ENCODE measurements at regions not wholly inside any gene's neighbourhood (a gene's known extent, or its start where the extent isn't known, plus 50 kb on each side); places are given as distances from the start of the nearest gene placed in this dataset.

DNA sequence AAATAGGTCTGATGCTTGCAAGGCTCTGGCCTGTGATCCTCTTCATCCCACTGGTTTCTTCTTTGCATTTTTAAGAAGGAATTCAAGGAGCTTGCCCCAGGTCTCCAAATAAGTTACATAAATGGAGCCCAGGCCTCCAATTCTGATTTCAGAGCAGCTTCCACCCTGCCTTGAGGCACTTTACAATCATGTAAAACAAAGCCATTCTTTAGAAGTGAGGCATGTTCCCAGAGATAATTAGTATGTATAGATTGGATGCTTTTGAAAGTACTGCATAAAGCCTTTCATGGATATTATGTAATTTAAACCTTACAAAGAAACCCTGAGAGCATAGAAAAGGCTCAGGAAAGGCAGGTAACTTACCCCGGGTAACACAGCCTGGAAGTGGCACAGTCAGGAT lies 466.5 kb downstream of the MIAT start:
- no peak for DNase-seq (ENCODE audit: low read depth)

DNA sequence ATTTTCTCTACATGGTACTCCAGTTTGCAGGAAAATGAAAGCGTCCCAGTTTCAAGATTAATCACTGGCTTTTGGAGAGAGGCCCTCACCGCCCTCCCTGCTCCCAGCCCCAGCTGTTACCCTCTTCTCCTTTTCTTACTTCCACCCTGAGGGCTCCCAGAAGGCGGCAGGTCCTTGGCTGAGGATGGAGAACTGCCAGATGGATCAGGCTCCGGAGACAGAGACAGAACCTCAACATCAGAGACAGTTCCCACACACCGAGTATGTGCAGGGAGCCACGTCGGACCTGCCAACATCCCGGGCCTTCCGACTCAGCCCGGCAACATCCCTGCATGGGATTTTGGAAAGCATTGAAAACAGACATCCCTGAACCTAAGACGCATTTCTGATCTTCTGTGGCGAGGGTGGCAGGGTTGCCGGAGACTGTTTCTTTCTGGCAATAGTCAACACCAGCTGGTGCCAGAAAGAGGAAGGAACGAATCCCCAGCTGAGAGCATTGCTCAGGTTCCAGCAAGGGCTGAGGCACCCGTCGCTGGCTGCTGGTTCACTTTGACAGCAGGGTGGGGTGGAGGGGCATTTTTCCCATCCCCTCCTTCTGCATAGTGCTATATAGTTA lies 467.1 kb downstream of the MIAT start:
- no peak for DNase-seq (ENCODE audit: low read depth)

DNA sequence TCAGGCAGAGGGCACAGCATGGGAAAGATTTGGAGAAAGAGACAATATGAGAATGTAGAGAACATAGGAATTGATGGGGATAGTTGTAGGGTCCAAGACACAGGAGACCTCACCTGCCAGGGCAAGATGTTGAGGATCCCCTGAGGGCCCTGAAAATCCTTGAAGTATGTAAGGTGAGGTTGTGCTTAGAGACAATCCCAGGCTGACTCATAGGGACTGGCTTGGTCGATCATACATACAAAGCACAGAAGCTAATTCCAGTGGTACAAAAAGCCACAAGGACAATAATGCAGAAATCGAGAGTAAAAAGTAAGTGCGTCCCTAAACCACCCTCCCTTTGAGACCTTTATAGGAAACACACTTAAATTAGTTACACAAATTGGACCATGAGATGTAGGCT lies 468.2 kb downstream of the MIAT start:
- DNase-seq (ENCODE audit: low read depth): no peak

DNA sequence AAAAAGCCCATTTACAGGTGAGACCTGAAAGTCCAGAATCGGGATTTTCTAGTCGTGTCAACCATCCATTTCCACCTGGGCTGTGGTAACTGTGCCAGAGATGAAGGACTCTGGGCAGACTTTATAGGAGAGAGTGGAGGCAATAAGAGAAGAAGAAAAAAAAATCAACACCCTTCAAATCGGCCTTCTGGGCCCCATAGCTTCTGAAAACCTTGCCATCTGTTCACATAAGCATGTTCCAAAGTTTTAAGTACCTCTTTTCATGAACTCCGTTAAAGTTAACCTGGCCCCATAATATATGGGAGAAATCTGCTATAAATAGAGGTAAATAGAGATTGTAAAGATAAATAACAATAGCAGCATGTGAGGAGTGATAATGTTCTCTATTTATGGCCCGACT lies 470.5 kb downstream of the MIAT start:
- no peak for DNase-seq (ENCODE audit: low read depth)

DNA sequence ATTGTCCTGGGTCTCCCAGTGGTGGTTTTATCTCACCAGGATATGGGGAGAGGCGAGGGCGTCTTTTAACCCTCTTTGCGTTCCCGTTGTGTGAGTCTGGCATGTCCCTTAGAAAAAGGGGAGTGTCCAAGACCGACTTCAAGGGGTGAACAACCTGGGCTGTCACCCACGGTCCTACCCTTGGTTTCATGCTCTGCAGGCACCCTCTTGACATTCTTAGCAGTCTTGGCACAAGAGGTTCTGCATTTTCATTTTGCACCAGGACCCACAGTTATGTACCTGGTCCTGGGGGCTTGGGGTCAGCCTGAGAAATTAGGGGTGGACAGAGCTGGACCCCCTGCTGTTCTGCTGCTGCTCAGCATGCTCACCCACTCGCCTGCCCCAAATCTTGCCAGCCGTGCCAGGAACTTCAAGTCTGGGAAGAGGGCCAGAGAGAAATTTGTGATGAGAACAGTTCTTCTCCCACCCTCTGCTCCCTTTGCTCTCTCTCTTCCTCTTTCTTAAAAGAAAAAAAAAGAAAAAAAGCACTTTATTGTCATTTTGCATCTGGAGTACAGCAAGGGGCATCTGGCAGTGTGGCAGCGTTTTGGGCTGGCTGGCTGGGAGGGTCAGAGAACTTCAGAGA lies 471.2 kb downstream of the MIAT start:
- no peak for DNase-seq (ENCODE audit: low read depth)

DNA sequence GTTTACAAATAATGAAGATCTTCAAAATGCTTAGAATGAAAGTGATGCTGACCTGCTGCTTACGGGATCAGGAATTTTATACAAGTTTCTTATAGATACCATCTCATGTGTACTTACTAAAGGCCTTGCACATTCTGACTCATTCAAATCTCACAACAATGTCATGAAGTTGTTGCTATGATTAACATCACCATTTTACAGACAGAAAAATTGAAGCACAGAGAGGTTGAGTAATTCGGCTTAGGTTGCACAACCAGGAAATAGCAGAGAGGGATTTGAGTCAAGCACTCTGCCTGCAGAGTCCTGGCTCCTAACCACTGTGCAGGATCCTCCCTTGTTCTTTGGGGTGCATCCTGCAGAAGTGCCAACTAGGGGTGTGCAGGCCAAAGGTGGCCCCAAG lies 471.9 kb downstream of the MIAT start:
- DNase-seq (ENCODE audit: low read depth): no peak

DNA sequence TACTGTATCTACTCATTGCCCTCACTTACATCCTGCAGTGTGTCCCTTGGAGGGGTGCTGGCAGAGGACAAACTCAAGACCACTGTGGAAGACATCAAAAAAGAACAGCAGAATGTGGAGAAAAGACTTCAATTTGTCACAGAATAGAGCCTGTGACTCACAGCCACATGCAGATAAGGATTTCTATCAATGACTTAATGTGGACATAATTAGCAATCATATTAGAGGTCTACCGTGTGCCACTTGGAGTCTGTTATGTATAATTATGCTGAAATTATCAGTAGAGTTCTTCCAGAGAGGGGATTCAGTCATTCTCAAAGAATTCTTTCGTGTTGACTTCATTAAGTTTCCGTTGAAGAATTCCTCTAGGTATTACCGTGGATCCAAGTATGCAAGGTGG lies 473.5 kb downstream of the MIAT start:
- no peak for DNase-seq (ENCODE audit: low read depth)

DNA sequence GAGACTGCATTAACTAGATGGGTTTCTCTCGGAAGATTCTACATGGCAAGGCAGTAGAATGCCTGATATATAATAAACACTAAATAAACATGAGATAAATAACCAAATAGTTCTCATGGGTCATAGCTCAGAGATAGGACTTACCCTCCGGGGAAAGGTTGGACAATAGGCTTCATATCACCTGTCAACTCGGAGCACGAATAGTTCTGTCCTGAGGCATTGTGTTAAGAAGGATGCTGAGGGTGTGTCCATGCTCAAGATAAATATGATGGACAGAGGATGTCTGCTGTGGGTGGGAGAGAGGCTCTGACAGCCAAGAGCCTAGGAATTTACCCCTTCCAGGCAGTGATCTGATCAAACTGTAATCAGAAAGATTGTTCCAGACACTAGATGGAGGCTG lies 474.0 kb downstream of the MIAT start:
- no peak for DNase-seq (ENCODE audit: low read depth)

DNA sequence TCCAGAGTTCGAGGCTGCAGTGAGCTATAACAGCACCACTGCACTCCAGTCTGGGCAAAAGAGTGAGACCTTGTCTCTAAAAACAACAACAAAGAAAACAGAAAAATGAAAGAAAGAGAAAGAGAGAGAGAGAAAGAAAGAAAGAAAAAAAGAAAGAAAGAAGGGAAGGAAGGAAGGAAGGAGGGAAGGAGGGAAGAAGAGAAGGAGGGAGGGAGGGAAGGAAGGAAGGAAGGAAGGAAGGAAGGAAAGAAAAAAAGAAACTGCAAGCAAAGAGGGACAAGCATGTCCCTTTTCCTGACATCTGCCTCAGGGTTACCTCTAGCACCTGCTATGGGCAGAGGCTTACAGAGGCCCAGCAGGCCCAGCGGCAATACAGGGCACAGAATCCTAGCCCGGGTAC lies 475.0 kb downstream of the MIAT start:
- no peak for DNase-seq (ENCODE audit: low read depth)

DNA sequence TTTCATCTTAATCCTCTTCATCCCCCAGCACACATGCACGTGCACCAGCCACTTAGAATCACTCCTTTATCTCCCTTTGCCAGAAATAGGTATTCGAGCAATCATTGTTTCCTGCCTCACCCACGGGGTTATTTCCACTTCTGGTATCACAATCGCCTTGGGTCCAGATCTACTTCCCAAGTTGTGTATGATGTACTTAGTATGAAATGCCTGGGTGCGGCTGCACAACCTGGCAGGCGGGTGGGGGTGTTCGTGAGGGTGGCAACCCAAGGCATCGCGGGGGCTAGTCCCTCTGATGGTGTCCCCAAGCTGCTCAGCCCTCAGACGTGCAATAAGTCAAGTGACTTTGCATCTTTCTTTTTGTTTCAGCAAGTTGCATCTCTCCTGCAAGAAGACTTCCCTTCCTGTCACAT lies 475.6 kb downstream of the MIAT start:
- DNase-seq (ENCODE audit: low read depth): no peak

DNA sequence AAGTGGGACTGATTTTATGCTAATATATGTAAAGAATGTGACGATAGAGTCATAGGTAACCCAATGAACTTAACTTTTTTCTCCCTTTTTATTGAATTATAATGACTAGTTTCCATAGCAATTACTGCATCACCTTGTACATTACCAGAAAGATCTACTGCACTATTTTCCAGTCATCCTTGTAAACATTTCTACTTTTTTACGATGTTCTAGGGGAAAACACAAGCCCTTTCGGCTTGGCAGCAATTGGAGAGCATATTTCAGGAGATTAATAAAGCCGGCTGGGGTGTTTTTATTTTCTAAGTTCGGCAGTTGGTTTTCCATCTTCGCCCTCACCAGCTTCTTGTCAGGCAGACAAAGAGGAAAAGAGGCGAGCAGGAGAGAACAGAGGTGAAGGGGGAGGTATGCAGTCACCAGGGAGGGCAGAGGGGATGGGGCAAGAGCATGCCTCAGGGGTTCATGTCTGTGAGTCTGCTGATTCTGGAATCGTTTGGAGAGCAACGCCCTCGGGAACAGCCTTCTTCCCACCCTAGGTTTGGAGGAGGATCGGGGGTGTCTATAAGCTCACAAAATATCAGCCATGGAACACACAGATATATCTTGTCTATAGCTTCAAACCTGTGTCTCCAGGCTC lies 476.4 kb downstream of the MIAT start:
- DNase-seq (ENCODE audit: low read depth): no peak

DNA sequence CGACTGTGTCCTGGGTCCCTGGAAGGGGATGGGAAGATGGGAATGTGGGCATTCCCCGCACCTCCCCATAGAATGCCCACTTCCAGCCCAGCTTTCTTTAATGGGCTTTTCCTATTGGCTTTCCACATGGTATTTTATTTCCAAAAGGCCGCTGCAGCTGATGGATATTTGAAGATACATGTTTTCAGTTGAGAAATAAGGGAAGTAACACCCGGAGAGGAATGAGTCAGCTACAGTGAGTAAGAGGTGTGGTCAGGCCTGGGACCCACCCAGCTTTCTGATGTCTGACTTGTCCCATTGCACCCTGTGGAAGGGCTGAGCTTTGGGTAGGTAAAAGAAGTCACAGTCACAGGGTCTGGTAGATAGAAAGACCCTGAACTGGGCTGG lies 476.9 kb downstream of the MIAT start:
- DNase-seq (ENCODE audit: low read depth): no peak

DNA sequence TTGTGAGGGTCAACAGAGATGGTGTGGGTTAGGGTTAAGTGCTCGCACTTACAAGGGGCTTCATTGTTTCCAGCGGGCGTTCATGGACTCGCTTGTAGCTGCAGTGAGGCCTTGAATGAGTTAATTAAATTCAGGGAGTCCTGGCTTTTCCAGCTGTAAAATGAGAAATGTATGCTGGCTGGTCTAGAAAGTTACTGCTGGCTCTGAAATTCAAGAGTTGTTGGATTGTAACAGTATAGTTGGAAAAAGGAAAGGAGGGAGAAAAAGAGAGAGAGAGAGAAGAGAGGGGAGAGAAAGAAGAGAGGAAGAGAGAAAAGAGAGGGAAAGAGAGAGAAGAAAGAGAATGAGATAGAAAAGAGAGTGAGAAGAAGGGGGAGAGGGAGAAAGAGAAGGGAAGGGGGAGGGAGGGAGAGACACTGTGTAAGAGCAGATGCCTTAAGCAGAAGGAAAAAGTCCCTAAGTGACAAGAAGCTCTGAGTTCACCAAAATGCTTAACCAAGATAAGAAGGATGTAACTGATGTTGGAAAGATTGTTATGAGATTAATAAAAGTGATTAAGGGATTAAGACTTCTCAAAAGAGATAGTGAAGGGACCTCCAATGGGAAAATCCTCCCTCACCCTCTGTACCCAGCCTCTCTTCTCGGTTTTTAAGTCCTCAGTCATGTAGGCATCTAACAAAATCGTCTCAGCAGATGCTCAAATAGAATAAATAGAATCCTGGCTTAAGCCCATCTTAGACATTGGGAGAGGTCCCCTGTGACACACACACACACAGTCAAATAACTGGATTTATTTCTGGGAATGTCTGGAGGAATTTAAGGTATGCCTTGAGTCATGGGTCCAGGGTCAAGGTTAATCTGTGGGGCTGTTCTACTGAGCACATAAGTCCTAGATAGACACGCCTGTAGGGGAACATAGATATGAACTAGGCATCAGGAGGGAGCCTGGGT lies 477.9 kb downstream of the MIAT start:
- no peak for DNase-seq (ENCODE audit: low read depth)

DNA sequence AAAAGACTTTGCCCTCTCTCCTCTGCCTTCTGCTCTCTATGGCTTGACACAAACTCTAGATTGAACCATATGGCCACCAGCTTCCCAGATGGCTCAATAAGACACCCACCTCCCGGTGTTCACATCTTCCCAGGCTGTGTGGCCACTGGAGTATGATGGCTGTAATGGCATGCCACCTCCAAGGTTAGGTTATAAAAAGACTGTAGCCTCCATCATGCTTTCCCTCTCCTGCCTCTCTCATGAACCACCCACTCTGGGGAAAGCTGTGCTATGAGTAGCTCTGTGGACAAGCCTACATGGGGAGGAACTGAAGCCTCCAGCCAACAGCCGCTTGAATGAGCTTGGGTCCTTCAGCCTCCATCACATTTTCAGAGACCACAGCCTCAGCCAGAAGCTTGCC lies 479.2 kb downstream of the MIAT start:
- DNase-seq (ENCODE audit: low read depth): no peak

DNA sequence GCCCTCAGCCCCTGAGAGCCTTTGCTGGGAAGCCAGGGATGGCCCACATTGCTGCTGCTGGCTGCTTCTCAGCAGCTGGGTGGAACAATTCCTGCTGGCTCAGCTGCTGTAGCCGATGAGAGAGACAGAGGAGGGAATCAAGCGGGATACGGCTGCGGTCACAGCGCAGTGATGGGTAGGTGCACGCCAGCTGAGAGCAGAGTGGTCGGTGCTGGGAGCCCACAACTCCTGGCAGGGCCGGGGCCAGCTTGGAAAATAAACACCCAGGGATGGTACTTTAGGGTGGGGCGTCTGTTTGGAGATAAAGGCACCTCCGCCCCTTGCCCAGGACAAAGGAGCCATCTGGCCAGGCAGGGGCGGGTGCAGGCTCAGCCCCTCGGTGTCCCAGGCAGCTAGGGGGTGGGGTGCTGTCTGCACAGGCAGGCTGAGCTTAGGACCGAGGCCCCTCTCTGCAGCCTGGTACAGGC lies 480.5 kb downstream of the MIAT start:
- no peak for DNase-seq (ENCODE audit: low read depth)

DNA sequence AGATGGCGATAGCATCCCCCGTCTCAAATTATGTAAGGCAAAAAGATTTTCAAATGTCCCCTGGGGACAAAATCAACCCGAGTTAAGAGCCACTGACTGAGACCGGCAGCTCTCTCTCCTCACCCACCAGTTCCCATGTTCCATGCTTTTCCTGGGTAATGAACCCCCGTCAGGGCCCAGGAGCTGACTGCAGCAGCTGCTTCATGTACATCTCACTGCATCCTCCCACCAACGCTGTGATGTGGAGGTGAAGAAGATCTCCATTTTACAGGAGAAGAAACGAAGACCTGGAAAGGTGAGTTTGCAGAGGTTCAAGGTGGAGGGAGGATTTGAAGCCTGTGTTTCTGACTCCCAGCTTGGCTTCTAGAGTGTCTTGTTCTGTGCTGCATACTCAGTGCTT lies 481.1 kb downstream of the MIAT start:
- DNase-seq (ENCODE audit: low read depth): no peak

DNA sequence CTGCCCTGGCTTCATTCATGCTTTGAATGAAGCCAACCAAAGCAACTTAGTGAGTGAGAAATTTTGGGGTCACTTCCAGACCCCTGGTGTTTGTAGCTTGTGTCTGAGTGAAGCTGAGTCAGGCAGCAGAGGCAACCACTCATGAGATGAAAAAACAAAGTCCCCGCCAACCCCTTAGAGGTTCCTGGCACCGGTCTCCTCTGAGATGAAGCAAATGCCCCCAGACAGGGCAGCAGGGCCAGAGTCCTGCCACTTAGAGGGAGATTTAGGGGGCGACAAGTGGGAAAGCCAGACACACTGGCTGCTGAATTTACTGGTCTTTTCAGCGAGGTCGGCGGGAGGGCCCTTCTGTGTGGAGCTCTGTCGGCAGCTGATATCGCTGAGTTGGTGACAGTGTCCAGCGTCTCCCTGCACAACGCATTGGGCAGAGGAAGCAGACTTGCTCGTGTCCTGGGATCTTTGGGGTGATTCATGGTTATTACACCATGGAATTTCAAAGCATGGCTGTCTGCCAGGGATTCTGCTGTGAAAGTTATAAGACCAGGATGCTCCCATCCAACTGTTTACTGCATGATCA lies 482.6 kb downstream of the MIAT start:
- DNase-seq (ENCODE audit: low read depth): no peak

DNA sequence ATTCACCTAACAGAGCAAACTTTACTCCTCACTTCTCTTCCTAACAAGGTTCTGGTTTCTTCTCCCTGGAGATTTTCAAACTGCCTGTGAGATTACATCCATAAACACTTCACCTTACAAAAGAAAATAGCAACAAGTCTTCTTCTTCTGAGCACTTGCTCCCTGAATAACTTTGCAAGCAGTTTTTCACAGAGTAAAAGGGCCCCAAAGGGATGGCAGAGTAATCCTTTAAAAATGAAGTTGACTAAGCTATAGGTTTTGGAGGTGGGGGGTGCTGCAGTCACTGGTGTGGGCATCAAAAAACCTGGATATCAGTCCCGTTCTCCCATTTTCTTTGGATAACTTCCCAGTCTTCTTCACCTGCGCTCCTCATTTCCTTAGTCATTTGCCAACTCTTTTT lies 484.9 kb downstream of the MIAT start:
- DNase-seq (ENCODE audit: low read depth): no peak

DNA sequence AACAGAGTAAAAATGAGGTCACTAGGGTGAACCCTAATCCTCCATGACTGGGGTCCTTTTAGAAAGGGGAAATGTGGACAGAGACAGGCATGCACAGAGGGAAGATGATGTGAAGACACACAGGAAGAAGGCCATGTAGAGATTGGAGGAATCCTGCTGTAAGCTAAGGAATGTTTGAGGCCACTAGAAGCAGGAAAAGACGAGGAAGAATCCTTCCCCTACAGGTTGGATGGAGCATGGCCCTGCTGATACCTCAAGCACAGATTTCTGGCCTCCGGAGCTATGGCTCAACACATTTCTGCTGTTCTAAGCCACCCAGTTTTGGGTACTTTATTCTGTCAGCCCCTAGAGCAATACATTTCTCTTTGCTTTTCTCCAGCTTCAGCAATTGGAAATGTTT lies 486.9 kb downstream of the MIAT start:
- no peak for DNase-seq (ENCODE audit: low read depth)

DNA sequence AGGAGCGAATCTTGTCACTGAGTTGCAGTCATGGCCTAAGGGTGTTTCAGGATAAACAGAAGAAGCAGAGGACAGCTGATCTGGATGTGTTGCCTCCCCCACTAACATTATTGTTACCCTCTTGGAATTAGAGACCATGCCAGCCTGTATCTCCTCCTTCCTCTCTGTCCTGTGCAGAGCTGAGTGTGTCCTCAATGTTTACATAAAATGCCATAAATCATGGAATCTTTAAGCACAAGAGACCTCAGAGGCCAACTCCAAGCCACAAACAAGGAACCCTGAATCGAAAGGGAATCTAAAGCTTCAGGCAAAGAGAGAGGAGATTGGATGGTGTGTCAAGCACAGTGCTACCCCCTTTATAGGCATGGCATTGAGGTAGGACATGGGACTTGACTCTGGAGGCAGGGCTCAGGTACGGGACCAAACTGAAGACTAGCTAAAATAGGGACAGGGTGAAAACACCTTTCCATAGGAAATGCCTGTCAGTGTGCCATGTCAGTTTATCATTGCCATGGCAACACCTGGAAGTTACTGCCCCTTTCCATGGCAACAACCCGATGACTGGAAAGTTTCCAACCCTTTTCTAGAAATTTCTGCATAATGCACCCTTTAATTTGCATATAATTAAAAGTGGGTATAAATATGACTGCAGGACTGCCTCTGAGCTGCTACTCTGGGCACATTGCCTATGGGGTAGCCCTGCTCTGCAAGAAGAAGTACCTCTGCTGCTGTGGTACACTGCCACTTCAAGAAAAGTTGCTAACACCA lies 489.7 kb downstream of the MIAT start:
- DNase-seq (ENCODE audit: low read depth): no peak

DNA sequence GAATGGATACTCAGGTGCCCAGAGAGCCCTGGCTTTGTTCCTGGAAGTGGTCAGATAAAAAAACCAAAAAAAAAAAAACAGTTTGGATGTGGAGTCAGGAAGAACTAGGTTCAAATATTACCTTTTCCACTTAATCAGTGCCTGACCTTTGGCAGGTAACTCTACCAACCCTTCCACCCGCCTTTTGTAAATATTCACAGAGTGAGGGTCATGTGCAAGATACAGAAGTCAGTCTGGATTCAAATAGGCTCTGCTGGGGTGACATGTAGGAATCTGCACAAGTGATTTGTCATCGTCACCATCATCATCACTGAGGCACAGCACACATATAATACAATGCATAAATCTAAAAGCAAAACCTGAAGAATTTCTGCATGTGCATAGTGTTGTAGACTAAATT lies 490.7 kb downstream of the MIAT start:
- DNase-seq (ENCODE audit: low read depth): no peak

Measured in activated T-cell treated with anti-CD3 and anti-CD28 coated beads for 1 hour (primary cell).